Nephron (organoid): ENCODE measurements at regions not wholly inside any gene's neighbourhood (a gene's known extent, or its start where the extent isn't known, plus 50 kb on each side); places are given as distances from the start of the nearest gene placed in this dataset.
"Not testable (repeated sequence)": the region's sequence is repeated elsewhere in the genome, so short reads cannot be mapped to it uniquely, and the experiment has no call there.

Source experiments
- H3K27ac Mint-ChIP-seq, 3 experiments: 2 replicates each; pipeline ENCODE4 v1.8.0; 2020; ENCODE audit warnings: mixed read lengths in 3 of 3, mild to moderate bottlenecking in 2 of 3, moderate library complexity in 1 of 3
- H3K27me3 Mint-ChIP-seq: 2 replicates; pipeline ENCODE4 v1.8.0; 2021; ENCODE audit warnings: low read depth, mild to moderate bottlenecking, moderate library complexity, mixed read lengths
- H3K36me3 Mint-ChIP-seq: 2 replicates; pipeline ENCODE4 v1.8.0; 2020; ENCODE audit warnings: low read depth, mixed read lengths
- H3K4me1 Mint-ChIP-seq: 2 replicates; pipeline ENCODE4 v1.8.0; 2020; ENCODE audit warnings: mixed read lengths
- H3K4me3 Mint-ChIP-seq, 3 experiments: 2 replicates each; pipeline ENCODE4 v1.8.0; 2020; ENCODE audit warnings: mild to moderate bottlenecking in 3 of 3, mixed read lengths in 3 of 3, moderate library complexity in 2 of 3
- H3K9me3 Mint-ChIP-seq: 2 replicates; pipeline ENCODE4 v1.8.0; 2020; ENCODE audit warnings: mixed read lengths
- TF ChIP-seq, protein P1 (sequence below), 3 experiments: fragments of 200-600 bp; sonication (generic); IDR thresholded peaks; one replicate each; pipeline ENCODE4 v1.5.0; 2021; ENCODE audit warnings: antibody characterized with exemption in 3 of 3; ENCODE audit not compliant: unreplicated experiment in 3 of 3

DNA sequence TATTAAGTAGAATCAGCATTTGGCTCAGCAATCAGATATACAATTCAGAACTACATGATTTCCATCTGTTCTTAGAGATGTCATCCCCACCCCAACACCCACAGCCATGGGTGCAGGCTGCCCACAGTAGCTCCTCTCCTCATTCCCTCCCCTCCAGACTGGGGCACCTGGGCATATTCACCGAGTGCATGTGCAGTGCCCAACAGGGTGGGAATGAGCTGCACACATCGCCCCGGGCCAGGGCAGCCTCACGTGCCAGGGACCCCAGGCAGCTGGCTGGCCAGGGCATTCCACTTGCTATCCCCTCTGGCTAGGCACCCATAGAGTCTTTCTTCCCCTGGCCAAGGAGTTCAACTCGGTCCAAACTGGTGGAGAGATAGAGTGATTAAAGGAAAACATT, 461.9 kb upstream of the NUDT12 start:
- no peaks in the 10 kb centered on the region for H3K4me1 Mint-ChIP-seq
- H3K27ac Mint-ChIP-seq: no peak overlapping the region
- TF ChIP-seq, protein P1, sequence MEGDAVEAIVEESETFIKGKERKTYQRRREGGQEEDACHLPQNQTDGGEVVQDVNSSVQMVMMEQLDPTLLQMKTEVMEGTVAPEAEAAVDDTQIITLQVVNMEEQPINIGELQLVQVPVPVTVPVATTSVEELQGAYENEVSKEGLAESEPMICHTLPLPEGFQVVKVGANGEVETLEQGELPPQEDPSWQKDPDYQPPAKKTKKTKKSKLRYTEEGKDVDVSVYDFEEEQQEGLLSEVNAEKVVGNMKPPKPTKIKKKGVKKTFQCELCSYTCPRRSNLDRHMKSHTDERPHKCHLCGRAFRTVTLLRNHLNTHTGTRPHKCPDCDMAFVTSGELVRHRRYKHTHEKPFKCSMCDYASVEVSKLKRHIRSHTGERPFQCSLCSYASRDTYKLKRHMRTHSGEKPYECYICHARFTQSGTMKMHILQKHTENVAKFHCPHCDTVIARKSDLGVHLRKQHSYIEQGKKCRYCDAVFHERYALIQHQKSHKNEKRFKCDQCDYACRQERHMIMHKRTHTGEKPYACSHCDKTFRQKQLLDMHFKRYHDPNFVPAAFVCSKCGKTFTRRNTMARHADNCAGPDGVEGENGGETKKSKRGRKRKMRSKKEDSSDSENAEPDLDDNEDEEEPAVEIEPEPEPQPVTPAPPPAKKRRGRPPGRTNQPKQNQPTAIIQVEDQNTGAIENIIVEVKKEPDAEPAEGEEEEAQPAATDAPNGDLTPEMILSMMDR (IDR thresholded peaks at IDR 0.05; ENCODE audit: unreplicated experiment in 3 of 3): no peak
- peaks cover 6% of the 10 kb centered on the region for H3K9me3 Mint-ChIP-seq
- no peaks in the 10 kb centered on the region for H3K27me3 Mint-ChIP-seq
- no peaks in the 10 kb centered on the region for H3K36me3 Mint-ChIP-seq
- no peak overlapping the region for H3K4me3 Mint-ChIP-seq

DNA sequence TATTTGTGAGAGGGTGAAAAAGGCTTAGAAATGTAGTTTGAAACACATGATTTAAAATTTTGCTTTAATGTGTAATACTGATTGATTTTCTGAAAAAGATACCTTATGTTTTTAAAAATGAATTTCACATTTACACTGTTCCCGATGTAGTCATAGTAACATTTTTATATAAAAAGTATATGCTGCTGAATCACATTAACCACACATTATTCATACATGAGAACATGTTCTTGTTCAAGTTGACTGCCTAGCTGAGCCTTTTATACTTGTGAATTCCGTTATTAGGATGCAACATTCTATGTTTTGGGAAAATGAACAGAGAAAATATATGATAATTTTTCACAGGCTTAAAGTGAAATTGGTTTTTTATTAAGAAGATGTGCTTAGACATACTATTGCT, 461.1 kb upstream of the NUDT12 start:
- Mint-ChIP-seq H3K27me3 (no peaks in the 10 kb centered on the region), H3K27ac (no peak overlapping the region), H3K9me3 (peaks cover 9% of the 10 kb centered on the region), H3K4me1 (no peaks in the 10 kb centered on the region), H3K36me3 (no peaks in the 10 kb centered on the region), H3K4me3 (no peak overlapping the region)
- TF ChIP-seq, protein P1 (IDR thresholded peaks at IDR 0.05; ENCODE audit: unreplicated experiment in 3 of 3): no peak

DNA sequence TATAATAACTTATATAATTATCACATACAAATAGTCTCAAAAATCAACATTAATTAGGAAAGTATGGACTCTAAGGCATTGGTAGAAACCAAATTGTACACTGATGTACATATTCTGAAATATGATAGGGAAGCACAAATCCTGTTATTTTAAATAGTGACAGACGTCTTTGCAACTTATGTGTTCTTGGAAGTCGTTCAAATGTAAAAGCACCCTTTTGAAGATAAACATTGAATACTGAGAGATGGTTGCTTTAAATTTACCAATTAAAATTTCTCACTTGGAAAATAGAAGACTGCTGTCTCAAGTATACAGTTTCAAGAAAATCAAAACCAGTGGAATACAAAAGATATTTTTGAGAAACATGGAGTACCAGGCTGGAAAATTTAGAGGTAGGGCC, 457.4 kb upstream of the NUDT12 start:
- no peaks in the 10 kb centered on the region for H3K27me3 Mint-ChIP-seq
- TF ChIP-seq, protein P1 (IDR thresholded peaks at IDR 0.05; ENCODE audit: unreplicated experiment in 3 of 3): no peak
- H3K27ac Mint-ChIP-seq: no peak overlapping the region
- H3K4me1 Mint-ChIP-seq: no peaks in the 10 kb centered on the region
- H3K9me3 Mint-ChIP-seq: peaks cover 17% of the 10 kb centered on the region
- peaks cover 4% of the 10 kb centered on the region for H3K36me3 Mint-ChIP-seq
- H3K4me3 Mint-ChIP-seq: no peak overlapping the region

DNA sequence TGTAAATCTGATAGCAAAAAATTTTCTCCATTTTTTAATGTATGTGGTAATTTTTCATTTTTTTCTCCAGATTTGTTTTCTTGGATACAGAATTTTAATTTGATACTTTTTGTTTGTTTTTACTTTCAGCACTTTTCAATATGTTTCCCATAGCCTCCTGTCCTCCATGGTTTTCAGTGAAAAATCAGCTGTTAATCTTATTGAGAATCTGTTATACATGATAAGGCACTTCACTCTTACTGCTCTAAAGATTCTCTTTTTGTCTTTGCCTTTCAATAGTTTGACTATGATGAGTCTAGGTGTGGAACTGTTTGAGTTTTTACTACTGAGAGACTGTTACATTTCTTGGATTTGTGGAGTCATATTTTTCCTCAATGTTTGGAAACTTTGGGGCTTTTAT, 455.7 kb upstream of the NUDT12 start:
- TF ChIP-seq, protein P1 (IDR thresholded peaks at IDR 0.05; ENCODE audit: unreplicated experiment in 3 of 3): no peak
- Mint-ChIP-seq H3K27ac (no peak overlapping the region), H3K4me3 (no peak overlapping the region), H3K27me3 (no peaks in the 10 kb centered on the region), H3K36me3 (peaks cover 4% of the 10 kb centered on the region), H3K4me1 (no peaks in the 10 kb centered on the region), H3K9me3 (peaks cover 17% of the 10 kb centered on the region)

DNA sequence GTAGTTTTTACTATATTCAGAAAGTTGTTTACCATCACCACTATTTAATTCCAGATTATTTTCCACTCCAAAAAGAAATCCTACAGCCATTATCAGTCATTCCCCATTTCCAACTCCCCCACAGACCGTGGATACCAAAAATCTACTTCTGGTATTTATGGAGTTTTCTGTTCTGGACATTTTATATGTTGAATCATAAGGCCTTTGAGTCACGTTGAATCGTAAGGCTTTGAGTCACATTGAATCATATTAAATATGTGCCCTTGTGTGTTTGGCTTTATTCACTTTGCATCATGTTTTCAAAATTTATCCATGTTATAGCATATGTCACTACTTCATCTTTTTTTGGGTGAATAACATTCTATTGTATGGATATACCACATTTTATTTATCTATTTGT, 454.1 kb upstream of the NUDT12 start:
- Mint-ChIP-seq H3K36me3 (peaks cover 4% of the 10 kb centered on the region), H3K27me3 (no peaks in the 10 kb centered on the region), H3K9me3 (peaks cover 17% of the 10 kb centered on the region), H3K27ac (no peak overlapping the region), H3K4me3 (no peak overlapping the region), H3K4me1 (no peaks in the 10 kb centered on the region)
- TF ChIP-seq, protein P1 (IDR thresholded peaks at IDR 0.05; ENCODE audit: unreplicated experiment in 3 of 3): no peak

DNA sequence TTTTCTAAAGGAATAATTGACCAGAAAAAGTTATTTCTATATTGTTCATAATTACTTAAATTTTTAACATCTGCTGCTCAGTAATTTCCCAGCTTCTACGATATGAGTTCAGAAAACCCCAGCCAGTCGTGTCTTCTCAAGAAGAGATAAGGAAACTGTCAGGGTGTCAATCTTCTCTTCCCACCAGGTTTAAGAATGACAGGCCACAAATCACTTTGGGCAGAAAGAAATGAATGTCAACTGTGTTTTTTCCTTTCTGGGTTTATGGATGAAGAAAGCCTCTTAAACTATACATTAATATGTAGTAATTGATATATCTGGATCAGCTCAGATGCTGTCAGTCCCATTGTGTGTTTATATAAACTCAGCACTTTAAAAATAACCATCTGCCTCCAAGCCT, 453.2 kb upstream of the NUDT12 start:
- TF ChIP-seq, protein P1 (IDR thresholded peaks at IDR 0.05; ENCODE audit: unreplicated experiment in 3 of 3): no peak
- Mint-ChIP-seq H3K4me3 (no peak overlapping the region), H3K4me1 (no peaks in the 10 kb centered on the region), H3K27ac (no peak overlapping the region), H3K27me3 (no peaks in the 10 kb centered on the region), H3K9me3 (peaks cover 17% of the 10 kb centered on the region), H3K36me3 (peaks cover 4% of the 10 kb centered on the region)

DNA sequence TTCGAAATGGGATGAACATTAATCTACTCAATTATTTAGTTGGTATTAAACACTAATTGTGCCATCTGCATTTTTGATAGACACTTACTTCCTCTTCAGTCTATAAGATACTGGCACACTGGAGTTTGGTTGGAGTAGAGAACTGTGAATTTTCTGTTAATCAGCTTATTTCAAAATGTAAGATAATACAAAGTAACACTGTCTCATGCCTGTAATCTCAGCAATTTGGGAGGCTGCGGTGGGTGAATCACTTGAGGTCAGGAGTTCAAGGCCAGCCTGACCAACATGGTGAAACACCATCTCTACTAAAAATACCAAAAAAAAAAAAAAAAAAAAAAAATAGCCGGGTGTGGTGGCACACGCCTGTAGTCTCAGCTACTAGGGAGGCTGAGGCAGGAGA, 440.2 kb upstream of the NUDT12 start:
- H3K9me3 Mint-ChIP-seq, H3K4me1 Mint-ChIP-seq, H3K27me3 Mint-ChIP-seq, H3K36me3 Mint-ChIP-seq, H3K27ac Mint-ChIP-seq, H3K4me3 Mint-ChIP-seq: not testable (repeated sequence)
